ENCODE measurements at regions not wholly inside any gene's neighbourhood (a gene's known extent, or its start where the extent isn't known, plus 50 kb on each side); places are given as distances from the start of the nearest gene placed in this dataset.

DNA sequence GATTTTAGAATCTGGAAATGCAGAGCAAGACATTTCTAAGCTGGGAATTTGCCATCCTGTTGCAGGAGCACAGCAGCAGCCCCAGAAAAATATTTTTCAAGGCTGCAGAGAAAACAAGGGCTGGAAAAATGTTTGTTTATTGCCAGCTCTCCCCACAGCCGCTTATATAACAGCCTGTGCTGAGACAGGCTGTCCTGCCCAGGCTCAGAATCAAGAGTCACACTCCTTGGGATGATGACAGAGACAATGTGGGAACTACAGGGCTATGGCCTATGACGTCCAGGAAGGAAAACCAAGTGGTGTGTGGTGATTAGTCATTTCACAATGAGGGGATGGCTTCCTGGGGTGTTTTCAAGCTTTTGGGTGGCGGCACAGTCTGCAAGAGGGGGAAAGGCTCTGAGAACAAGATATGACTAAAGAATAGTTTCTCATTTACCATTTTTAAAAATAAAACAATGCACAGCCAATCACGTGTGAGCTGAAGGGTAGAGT is 136.3 kb upstream of the SERP2 start (continued):
- TF ChIP-seq REST (IDR thresholded peaks at IDR 0.05; ENCODE audit: unreplicated experiment) (no peak), CTCF (conservative IDR thresholded peaks at IDR 0.05; ENCODE audit: low read depth in 2 of 2) (no peak), ZNF114 (CRISPR knock-in tag; IDR thresholded peaks at IDR 0.05) (no peak), EZH2 (IDR thresholded peaks at IDR 0.05; ENCODE audit: low read depth, unreplicated experiment) (no peak), ZNF331 (CRISPR knock-in tag; IDR thresholded peaks at IDR 0.05; ENCODE audit: low read depth) (no peak)

DNA sequence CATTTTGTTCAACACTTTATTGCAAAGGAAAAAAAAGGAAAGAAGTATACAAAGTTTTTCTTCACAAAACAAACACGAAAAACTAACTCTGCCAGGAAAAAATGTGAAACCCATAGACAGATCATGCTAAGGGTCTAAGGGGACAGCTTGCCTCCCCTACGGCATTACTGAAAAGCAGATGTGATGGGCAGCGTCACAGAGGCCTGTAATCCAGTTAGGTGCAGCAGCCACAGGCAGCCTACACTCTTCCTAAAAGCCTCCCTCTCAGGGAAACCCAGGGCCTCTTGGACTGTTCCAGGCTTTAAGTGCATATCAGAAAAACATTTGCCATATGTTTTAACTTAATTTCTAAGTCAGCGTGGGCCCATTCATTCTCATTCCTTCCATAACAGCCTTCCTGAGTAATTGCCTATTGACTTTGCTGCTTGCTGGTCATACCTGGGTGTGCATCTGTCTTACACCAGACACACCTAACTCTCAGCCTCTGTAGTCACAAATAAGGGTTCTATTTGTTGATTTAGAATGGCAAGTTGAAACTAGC is 135.7 kb upstream of the SERP2 start:
- Mint-ChIP-seq H3K4me3 (no peak overlapping the region), H3K4me1 (peaks cover 2% of the 10 kb centered on the region; the same call in 2 of the 3 replicates), H3K9me3 (no peaks in the 10 kb centered on the region), H3K27me3 (ENCODE audit: insufficient read depth, low read depth, poor library complexity) (no peaks in the 10 kb centered on the region), H3K36me3 (ENCODE audit: low read depth) (no peaks in the 10 kb centered on the region), H3K27ac (no peak overlapping the region)
- Histone ChIP-seq H3K4me1 (ENCODE audit: insufficient read depth) (no peaks in the 10 kb centered on the region), H3K4me2 (no peak overlapping the region), H3K9me2 (ENCODE audit: insufficient read depth) (no peaks in the 10 kb centered on the region), H3K4me3 (no peak overlapping the region), H3K27ac (ENCODE audit: low read depth) (no peak overlapping the region), H3F3A (replicated peaks; ENCODE audit: low read depth) (no peaks in the 10 kb centered on the region), H2AFZ (no peak overlapping the region), H3K79me2 (replicated peaks; ENCODE audit: insufficient read depth) (no peaks in the 10 kb centered on the region), H4K20me1 (replicated peaks; ENCODE audit: insufficient read depth) (no peaks in the 10 kb centered on the region), H3K36me3 (ENCODE audit: insufficient read depth) (no peaks in the 10 kb centered on the region), H3K27me3 (ENCODE audit: insufficient read depth) (no peaks in the 10 kb centered on the region)
- no peak for DNase-seq (ENCODE audit: low spot score)
- TF ChIP-seq JUNB (IDR thresholded peaks at IDR 0.05; ENCODE audit: unreplicated experiment) (no peak), CREB1 (CRISPR knock-in tag; IDR thresholded peaks at IDR 0.05; ENCODE audit: low read depth) (no peak), POLR2AphosphoS5 (IDR thresholded peaks at IDR 0.05; ENCODE audit: low read depth) (no peak), EZH2phosphoT487 (IDR thresholded peaks at IDR 0.05; ENCODE audit: unreplicated experiment) (no peak), CTCF (conservative IDR thresholded peaks at IDR 0.05; ENCODE audit: low read depth in 2 of 2) (no peak), STAT1 (IDR thresholded peaks at IDR 0.05; ENCODE audit: unreplicated experiment) (no peak), NANOG (IDR thresholded peaks at IDR 0.05; ENCODE audit: borderline replicate concordance) (no peak), ZNF114 (CRISPR knock-in tag; IDR thresholded peaks at IDR 0.05) (no peak), EZH2 (IDR thresholded peaks at IDR 0.05; ENCODE audit: low read depth, unreplicated experiment) (no peak)
- TF ChIP-seq, protein P1, sequence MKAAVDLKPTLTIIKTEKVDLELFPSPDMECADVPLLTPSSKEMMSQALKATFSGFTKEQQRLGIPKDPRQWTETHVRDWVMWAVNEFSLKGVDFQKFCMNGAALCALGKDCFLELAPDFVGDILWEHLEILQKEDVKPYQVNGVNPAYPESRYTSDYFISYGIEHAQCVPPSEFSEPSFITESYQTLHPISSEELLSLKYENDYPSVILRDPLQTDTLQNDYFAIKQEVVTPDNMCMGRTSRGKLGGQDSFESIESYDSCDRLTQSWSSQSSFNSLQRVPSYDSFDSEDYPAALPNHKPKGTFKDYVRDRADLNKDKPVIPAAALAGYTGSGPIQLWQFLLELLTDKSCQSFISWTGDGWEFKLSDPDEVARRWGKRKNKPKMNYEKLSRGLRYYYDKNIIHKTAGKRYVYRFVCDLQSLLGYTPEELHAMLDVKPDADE (IDR thresholded peaks at IDR 0.05) = no peak
- ATAC-seq = no peak
